ENCODE measurements at regions not wholly inside any gene's neighbourhood (a gene's known extent, or its start where the extent isn't known, plus 50 kb on each side); places are given as distances from the start of the nearest gene placed in this dataset.

- H3K27ac ChIP-seq (ENCODE audit: low read depth, low read length): no peak overlapping the region
- H3K4me3 ChIP-seq (ENCODE audit: low read depth, low read length): no peak overlapping the region
- ChIA-PET CTCF (no interaction called here), POLR2A (no interaction called here)
- DNase-seq (ENCODE audit: low read depth, low spot score): no peak
- H3K27me3 ChIP-seq (ENCODE audit: control insufficient read depth, insufficient read depth, low read length): no peaks in the 10 kb centered on the region
- H3K9me3 ChIP-seq (ENCODE audit: control insufficient read depth, insufficient read depth, low read length): no peaks in the 10 kb centered on the region
- TF ChIP-seq CTCF (IDR thresholded peaks at IDR 0.05; ENCODE audit: low read depth, low read length): no peak
Measured at GRCh38 chr20:56896447-56896846, 267.3 kb downstream of the TFAP2C start.

- Histone ChIP-seq H3K27ac (ENCODE audit: low read depth, low read length) (no peak overlapping the region), H3K4me3 (ENCODE audit: low read depth, low read length) (no peak overlapping the region), H3K9me3 (ENCODE audit: control insufficient read depth, insufficient read depth, low read length) (no peaks in the 10 kb centered on the region), H3K27me3 (ENCODE audit: control insufficient read depth, insufficient read depth, low read length) (no peaks in the 10 kb centered on the region)
- DNase-seq (ENCODE audit: low read depth, low spot score): no peak
- ChIA-PET CTCF (no interaction called here), POLR2A (no interaction called here)
- TF ChIP-seq CTCF (IDR thresholded peaks at IDR 0.05; ENCODE audit: low read depth, low read length): no peak
Measured at GRCh38 chr20:56897318-56897957, 268.3 kb downstream of the TFAP2C start.

GRCh38 chr20:56897958-56898349 is 268.8 kb downstream of the TFAP2C start:
- DNase-seq (ENCODE audit: low read depth, low spot score): no peak
- H3K27ac ChIP-seq (ENCODE audit: low read depth, low read length): no peak overlapping the region
- H3K27me3 ChIP-seq (ENCODE audit: control insufficient read depth, insufficient read depth, low read length): no peaks in the 10 kb centered on the region
- no peak overlapping the region for H3K4me3 ChIP-seq (ENCODE audit: low read depth, low read length)
- ChIA-PET POLR2A (no interaction called here), CTCF (no interaction called here)
- TF ChIP-seq CTCF (IDR thresholded peaks at IDR 0.05; ENCODE audit: low read depth, low read length): no peak
- H3K9me3 ChIP-seq (ENCODE audit: control insufficient read depth, insufficient read depth, low read length): no peaks in the 10 kb centered on the region

- DNase-seq (ENCODE audit: low read depth, low spot score): no peak
- Histone ChIP-seq H3K27ac (ENCODE audit: low read depth, low read length) (no peak overlapping the region), H3K9me3 (ENCODE audit: control insufficient read depth, insufficient read depth, low read length) (no peaks in the 10 kb centered on the region), H3K4me3 (ENCODE audit: low read depth, low read length) (no peak overlapping the region), H3K27me3 (ENCODE audit: control insufficient read depth, insufficient read depth, low read length) (no peaks in the 10 kb centered on the region)
- no peak for TF ChIP-seq CTCF (IDR thresholded peaks at IDR 0.05; ENCODE audit: low read depth, low read length)
- POLR2A ChIA-PET: no interaction called here
- CTCF ChIA-PET: no interaction called here
Measured at GRCh38 chr20:56899506-56899905, 270.4 kb downstream of the TFAP2C start.

GRCh38 chr20:56900252-56900651 is 271.1 kb downstream of the TFAP2C start:
- H3K27me3 ChIP-seq (ENCODE audit: control insufficient read depth, insufficient read depth, low read length): no peaks in the 10 kb centered on the region
- no peaks in the 10 kb centered on the region for H3K9me3 ChIP-seq (ENCODE audit: control insufficient read depth, insufficient read depth, low read length)
- CTCF ChIA-PET: no interaction called here
- TF ChIP-seq CTCF (IDR thresholded peaks at IDR 0.05; ENCODE audit: low read depth, low read length): no peak
- DNase-seq (ENCODE audit: low read depth, low spot score): no peak
- POLR2A ChIA-PET: no interaction called here
- H3K4me3 ChIP-seq (ENCODE audit: low read depth, low read length): no peak overlapping the region
- H3K27ac ChIP-seq (ENCODE audit: low read depth, low read length): no peak overlapping the region

Data from AG04450 (cell line).